CD4-positive, alpha-beta T cell treated with Interleukin-21 for 1 hour (primary cell): ENCODE measurements at regions not wholly inside any gene's neighbourhood (a gene's known extent, or its start where the extent isn't known, plus 50 kb on each side); places are given as distances from the start of the nearest gene placed in this dataset.

Experiments
- DNase-seq: peaks from one replicate; pipeline ENCODE4 v3.0.0-alpha.2; 2020

- peak; percentile 57 for DNase-seq
Measured at GRCh38 chr6:144582939-144583613, 297.9 kb downstream of the UTRN start.

DNA sequence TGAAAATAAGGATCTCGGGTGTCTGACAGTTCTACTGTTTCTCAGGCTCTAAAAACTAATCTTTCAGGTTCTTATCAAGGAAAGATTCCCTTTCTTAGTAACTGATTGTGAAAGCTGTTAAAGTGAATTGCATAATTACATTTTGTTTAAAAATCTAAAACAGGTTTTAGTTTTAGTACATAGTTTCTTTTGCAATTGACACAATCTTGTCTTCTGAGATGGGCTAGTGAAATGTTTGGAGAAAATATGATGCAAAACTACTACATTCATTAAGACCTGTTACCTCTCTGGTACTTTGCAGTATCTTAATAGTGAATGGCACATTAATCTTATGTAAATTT, 298.4 kb downstream of the UTRN start:
- no peak for DNase-seq

GRCh38 chr6:144585217-144585814, 300.2 kb downstream of the UTRN start:
- peak; percentile 37 for DNase-seq

- DNase-seq, result no peak
Measured at GRCh38 chr6:144586986-144587385, 301.9 kb downstream of the UTRN start.

DNA sequence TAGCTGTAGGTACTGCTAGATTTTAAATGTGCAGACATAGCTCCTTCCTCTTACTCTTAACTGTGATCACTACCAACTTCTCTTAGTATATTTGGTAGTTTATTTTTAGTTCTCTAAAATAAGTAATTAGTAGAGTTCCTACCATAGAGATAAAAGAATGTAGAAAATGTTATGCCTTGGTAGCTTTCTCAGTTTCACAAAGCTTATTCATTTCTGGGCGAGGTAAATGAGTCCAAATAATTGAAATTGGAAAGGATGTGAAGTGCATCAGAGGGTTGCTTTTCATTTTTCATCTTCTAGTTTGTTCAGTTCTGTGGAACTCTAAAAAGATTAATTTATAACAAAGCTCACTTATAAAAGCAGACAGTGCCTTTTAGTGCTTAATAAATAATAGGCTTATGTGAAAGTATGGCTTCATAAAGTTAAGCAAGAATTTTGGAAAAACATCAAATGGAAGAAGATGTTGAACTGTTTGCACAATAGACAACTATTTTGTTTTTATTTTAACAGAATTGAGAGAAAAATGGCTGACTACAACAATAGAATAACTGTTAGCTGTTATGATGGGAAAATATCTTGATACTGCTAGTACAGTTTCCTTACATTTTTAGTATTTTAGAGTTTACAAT, 303.7 kb downstream of the UTRN start:
- no peak for DNase-seq

DNA sequence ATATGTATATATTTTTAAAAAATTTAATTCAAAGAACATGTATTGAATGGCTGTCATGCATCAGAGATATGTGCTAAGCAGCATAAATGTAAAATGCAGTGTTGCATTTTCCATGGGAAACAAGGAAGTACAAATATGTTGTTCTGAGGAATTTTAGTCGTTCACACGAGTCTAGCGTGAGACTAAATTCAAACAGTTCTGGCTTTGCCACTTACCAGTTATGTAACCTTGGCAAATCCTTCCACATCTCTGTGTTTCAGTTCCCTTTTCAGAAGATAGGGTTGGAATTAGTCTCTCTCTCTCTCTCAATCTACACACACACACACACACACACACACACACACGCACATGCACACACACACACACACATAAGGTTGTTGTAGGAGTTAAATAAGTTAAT, 305.4 kb downstream of the UTRN start:
- DNase-seq, result peak; percentile 19

DNA sequence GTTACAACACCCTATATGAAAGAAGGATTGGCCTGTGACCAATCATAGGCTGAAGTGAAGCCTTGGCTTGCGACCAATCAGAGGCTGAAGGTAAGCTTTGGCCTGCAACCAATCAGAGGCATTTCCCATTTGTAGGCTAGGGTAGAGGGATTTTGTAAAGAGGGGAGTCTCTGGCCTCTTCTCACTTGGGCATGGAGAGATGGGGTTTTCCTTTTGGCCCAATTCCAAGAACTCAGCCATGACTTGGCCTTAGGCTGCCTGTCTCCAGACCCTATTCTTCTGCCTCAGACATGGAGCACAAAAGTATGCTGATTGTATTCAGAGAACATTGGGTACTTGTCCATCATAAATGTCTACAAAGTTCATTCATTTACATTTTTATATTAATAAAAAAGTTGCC, 308.3 kb downstream of the UTRN start:
- no peak for DNase-seq

GRCh38 chr6:144594585-144594984, 309.4 kb downstream of the UTRN start:
- DNase-seq, result no peak

DNA sequence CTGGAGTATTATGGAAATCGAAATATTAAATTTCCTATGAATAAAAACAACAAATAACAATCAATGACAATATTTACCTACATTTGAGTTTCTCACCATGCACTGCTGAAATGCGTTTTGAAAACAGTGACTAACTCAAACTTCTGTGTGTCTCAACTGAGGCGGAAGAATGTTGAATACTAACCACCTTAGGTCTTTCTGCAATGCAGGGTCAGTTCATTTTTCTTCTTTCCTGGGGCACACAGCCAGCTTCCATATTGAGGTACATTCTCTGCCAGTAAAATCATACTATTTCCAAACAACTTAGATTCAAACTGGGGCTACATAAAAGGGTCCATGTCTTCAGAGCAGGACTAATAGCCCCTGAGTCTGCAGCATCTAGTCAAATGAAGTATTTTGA, 310.1 kb downstream of the UTRN start:
- no peak for DNase-seq

DNA sequence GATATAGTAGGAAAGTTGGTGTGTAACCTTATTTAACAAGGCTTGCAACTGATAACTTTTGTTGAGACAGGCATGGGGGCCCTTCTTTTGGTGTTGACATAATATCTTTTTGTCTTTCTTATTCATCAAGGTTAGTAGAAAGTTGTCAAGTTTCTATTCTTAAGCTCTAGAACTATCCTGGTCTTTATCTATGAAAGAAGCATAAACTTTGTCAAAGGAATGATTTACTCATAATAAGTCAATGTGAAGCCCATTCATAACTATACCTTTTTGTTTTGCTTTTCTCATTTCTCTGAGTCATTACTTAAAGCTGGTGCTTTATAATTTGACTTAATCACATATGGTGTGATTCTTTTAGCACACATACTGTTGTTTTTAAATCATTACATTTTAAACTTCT, 312.4 kb downstream of the UTRN start:
- no peak for DNase-seq

DNA sequence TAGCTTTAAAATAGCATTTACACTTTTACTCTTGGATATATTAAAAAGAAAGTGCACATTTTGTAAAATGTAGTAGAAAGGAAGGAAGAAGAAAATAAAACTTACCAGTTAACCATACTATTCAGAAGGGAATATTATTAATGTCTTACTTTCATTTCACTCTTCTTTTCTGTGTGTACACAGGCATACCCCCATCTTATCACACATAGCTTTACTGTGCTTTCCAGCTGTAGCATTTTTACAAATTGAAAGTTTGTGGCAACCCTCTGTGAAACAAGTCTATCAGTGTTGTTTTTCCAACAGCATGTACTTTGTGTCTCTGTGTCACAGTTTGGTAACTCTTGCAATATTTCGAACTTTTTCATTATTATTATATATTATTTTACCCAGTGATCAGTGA, 314.5 kb downstream of the UTRN start:
- DNase-seq, result no peak

- no peak for DNase-seq
Measured at GRCh38 chr6:144601221-144601620, 316.1 kb downstream of the UTRN start.

GRCh38 chr6:144602523-144603180, 317.5 kb downstream of the UTRN start:
- DNase-seq, result peak; percentile 18

DNA sequence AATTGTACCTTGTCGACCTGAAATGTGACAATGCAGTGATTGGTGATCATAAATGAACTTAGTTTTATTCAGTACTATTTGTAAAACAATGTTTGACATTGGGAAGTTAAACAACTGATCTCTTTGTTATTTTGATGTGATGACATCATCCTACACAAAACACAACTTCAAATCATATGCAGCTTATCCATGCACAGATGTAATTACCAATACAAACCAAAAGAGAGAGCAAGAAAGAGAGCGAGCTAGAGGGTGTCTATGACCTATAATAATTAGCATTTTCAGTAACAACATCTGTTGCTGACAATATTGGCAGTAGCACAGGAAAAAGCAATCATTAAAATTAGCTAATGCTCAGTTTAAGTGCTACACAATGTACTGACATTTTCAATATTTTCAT, 320.9 kb downstream of the UTRN start:
- DNase-seq, result no peak

DNA sequence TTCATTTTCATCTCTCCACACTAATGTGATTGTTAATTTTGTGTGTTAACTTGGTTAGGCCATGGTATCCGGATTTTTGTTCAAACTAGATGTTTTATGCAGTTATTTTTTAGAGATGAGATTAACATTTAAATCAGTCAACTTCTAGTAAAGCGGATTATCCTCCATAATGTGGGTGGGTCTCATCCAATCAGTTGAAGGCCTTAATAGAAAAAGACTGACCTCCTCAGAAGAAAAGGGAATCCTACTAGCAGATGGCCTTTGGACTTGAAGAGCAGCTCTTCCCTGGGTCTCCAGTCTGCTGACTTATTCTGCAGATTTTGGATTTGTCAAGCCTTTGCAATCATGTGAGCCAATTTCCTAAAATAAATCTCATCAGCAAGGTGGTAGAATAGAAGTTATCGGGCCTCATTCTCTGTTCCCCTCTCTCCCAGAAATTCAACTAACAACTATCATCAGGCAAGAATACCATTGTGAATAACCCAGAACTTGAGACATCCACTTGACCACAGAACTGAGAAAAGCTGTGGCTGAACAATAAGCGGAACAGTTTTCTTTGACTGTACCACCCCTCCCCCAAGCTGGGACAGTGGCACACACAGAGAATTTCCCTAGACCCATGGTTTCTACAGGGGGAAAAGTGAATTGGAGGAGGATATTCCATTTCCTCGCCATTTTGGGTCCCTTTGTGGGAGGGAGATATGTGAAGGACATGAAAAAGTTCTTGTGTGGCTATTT, 323.0 kb downstream of the UTRN start:
- DNase-seq, result no peak

- no peak for DNase-seq
Measured at GRCh38 chr6:144612811-144613210, 327.7 kb downstream of the UTRN start.

DNA sequence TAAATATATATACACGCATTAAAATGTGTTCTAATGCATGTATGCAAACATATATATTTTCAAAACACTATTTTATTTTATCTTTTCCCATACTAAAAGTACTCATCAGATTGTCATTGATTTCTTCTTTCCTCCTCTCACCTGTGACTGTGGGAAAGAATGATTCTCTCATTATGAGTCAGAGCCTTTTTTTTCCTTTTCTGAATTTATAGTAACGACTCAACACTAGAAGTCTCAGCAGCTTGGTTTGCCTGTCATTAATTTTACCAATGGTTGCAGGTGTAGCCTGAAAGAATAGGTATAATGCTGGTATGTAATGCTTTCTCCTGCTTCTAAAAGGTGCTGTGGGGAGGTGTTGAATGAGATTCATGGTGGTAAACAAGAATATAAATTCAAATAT, 328.7 kb downstream of the UTRN start:
- DNase-seq, result no peak

GRCh38 chr6:144615870-144616269, 330.7 kb downstream of the UTRN start:
- no peak for DNase-seq

DNA sequence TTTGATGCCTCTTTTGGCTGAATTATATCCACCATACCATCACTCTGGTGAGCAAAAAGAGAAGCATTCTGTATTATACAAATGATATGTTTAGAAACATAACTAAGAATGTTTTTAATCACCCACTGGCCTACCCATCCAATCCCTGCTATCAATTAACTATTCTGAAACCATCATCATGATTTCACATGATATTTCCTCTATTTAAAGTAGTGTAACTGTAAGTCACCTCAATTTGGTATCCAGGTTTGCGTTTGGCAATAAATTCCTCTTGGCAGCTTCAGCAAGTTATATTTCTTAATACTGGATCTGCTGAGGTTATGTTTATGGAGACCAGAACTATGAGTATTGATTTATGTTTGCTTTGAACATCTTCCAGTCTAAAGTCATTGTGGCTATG, 332.1 kb downstream of the UTRN start:
- DNase-seq, result no peak

GRCh38 chr6:144617708-144618107, 332.6 kb downstream of the UTRN start:
- DNase-seq, result no peak

DNA sequence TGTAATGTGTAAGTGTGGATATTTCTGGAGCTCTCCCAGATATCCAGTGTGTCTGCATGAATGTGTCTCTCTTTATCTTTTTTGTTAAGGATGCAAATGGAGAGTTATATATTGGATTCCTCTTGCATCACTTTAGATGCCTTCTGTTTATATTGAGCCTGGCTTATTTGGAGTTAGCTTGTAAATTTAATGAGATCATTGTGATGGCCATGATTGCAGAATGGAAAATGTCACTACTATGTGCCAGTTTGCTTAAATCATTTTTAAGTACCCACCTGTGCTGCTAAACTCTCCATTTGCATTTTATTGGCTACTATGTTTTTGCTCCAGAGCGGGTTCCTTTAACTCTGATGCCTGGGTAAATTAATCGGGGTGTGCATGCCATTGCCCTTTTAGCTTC, 334.8 kb downstream of the UTRN start:
- no peak for DNase-seq

DNA sequence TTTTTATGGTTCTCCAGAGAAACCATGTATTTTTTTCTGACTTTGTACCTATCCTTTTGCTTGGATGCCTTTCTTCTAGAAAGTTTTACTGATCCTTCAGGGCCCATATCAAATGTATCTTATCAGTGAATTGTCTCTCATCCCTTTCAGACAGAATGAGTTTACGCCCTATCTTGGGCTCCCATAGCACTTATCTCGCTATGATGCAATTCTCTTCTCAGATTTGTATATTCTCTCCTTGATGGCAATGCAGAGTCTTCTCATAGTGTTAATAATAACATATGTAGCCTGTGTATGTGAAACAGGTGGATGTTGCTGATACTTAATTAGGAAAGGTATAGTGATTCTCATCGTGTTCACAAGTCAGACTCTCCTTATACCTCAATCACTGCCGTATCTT, 336.2 kb downstream of the UTRN start:
- DNase-seq, result no peak

- DNase-seq, result no peak
Measured at GRCh38 chr6:144624246-144624645, 339.1 kb downstream of the UTRN start.

GRCh38 chr6:144624716-144625115, 339.6 kb downstream of the UTRN start:
- DNase-seq, result no peak
